Lower lobe of right lung (tissue), 2 donors: ENCODE measurements at regions not wholly inside any gene's neighbourhood (a gene's known extent, or its start where the extent isn't known, plus 50 kb on each side); places are given as distances from the start of the nearest gene placed in this dataset.
A peak's percentile ranks its signal among the peaks of the same experiment; 100 is the strongest.

Source experiments
- ATAC-seq, 2 donors: fragments of 200-7000 bp; cut with Tn5 transposase; one replicate each; pipeline ENCODE4 v1.9.1; 2020 to 2022; ENCODE audit warnings: mild to moderate bottlenecking in 2 of 2, moderate library complexity in 2 of 2
- DNase-seq: peaks from one replicate; pipeline ENCODE4 v3.0.0-alpha.2; 2020
- H3K27ac ChIP-seq: fragments of 200-600 bp; one replicate; pipeline ENCODE4 v1.8.0; 2022
- H3K27me3 ChIP-seq: fragments of 200-600 bp; one replicate; pipeline ENCODE4 v1.8.0; 2022; ENCODE audit warnings: low read depth
- H3K36me3 ChIP-seq: fragments of 200-600 bp; one replicate; pipeline ENCODE4 v1.8.0; 2022; ENCODE audit warnings: mild to moderate bottlenecking
- H3K4me1 ChIP-seq: fragments of 200-600 bp; one replicate; pipeline ENCODE4 v1.8.0; 2022
- H3K4me3 ChIP-seq: fragments of 200-600 bp; one replicate; pipeline ENCODE4 v1.8.0; 2022; ENCODE audit warnings: mild to moderate bottlenecking
- H3K9me3 ChIP-seq: fragments of 200-600 bp; one replicate; pipeline ENCODE4 v1.8.0; 2022
- intact Hi-C: fragments of 100-400 bp; cut with DNase I; formaldehyde crosslinking; loops from one replicate; pipeline ENCODE4 v1.11.0; 2022
- TF ChIP-seq, protein P1 (sequence below): fragments of 200-600 bp; IDR thresholded peaks from one replicate; pipeline ENCODE4 v1.8.0; 2022; ENCODE audit warnings: antibody characterized with exemption, mild to moderate bottlenecking
- donor health status: DM: no; HTN: yes; CAD: no; lungs with severe emphysema.

DNA sequence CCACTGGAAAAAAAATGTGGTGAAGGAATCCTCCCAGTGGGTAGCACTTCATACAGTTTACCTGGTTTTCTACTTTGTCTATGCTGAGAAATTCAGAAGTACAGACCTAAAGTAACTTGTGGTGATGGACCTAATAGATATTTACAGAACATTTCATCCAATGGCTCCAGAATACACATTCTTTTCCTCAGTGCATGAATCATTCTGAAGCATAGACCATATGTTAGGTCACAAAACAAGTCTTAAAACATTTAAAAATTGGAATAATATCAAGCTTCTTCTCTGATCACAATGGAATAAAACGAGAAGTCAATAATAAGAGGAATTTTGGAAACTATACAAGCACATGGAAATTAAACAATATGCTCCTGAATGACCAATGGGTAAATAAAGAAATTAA is 450.1 kb upstream of the INTU start:
- intact Hi-C loops = no loop called here
- TF ChIP-seq, protein P1, sequence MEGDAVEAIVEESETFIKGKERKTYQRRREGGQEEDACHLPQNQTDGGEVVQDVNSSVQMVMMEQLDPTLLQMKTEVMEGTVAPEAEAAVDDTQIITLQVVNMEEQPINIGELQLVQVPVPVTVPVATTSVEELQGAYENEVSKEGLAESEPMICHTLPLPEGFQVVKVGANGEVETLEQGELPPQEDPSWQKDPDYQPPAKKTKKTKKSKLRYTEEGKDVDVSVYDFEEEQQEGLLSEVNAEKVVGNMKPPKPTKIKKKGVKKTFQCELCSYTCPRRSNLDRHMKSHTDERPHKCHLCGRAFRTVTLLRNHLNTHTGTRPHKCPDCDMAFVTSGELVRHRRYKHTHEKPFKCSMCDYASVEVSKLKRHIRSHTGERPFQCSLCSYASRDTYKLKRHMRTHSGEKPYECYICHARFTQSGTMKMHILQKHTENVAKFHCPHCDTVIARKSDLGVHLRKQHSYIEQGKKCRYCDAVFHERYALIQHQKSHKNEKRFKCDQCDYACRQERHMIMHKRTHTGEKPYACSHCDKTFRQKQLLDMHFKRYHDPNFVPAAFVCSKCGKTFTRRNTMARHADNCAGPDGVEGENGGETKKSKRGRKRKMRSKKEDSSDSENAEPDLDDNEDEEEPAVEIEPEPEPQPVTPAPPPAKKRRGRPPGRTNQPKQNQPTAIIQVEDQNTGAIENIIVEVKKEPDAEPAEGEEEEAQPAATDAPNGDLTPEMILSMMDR = no peak
- H3K4me1 ChIP-seq = no peaks in the 10 kb centered on the region
- H3K9me3 ChIP-seq = no peaks in the 10 kb centered on the region
- DNase-seq = no peak
- no peak for ATAC-seq
- H3K36me3 ChIP-seq = no peaks in the 10 kb centered on the region
- H3K4me3 ChIP-seq = no peak overlapping the region
- no peak overlapping the region for H3K27ac ChIP-seq
- H3K27me3 ChIP-seq = no peaks in the 10 kb centered on the region

DNA sequence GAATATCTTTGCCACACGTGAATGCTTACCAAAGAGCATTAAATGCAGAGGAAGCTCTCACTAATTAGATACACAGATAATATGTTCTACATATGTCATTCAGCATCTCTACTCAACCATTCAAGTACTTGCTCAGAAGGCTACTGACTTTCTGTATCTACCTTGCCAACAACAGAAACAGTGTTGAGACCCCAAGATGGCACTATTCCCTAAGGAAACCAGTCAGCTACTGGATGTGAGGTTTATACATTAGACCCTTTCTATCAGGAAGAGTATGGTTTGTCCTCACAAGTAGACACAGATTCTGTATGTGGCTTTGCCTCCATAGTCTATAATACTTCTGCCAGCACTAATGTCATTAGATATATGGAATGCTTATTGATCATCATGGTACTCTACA is 443.9 kb upstream of the INTU start:
- TF ChIP-seq, protein P1 = no peak
- Histone ChIP-seq H3K27me3 (no peaks in the 10 kb centered on the region), H3K36me3 (no peaks in the 10 kb centered on the region), H3K4me1 (no peaks in the 10 kb centered on the region), H3K27ac (no peak overlapping the region), H3K9me3 (no peaks in the 10 kb centered on the region), H3K4me3 (no peak overlapping the region)
- DNase-seq (no peak), ATAC-seq (no peak)
- intact Hi-C loops = no loop called here

DNA sequence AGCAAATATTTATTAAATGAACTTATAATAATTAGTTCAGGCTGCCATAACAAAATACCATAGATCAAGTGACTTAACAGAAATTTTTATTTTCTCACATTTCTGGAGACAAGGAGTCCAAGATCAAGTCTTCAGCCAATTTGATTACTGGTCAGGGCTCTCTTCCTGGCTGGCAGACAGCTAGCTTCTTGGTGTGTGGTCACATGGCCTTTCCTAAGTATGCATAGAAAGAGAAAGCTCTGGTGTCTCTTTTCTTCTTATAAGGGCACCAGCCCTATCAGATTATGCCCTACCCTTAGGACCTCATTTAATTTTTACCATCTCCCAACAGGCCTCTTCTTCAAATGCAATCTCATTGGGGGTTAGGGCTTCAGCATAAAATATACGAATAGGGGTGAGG is 438.5 kb upstream of the INTU start:
- no peak for ATAC-seq
- no peak for DNase-seq

DNA sequence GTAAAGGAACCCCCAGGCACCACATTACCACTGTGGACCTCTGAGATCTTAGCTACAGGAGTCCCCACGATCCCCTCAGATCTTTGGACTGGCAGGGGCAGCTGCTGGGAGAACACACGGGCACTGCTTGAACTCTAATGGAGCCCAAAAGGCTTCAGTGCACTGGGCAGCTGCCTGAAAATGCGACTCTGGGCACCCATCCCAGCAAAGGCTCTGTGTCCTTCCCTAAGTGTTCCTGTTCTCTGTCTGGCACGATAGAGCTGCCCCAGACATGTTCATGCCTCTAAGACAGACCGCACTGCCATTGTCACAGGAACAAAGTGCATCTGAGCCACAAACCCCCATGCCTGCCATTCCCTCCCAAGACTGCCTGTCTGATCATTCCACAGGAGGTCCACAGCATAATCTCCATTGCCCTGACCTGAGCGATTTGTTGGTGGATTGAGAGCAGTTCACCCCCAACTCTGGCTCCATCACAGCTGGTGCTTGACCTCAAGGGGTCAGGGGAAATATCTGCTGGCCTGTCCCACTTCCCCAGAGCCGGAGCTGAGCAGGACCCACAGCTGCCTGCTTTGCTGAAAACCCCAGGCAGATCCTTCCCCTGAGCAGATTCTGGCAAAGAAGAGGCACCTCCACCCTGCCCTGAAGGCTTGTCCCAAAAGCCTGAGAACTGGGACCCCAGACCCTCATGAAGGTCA is 436.0 kb upstream of the INTU start:
- H3K9me3 ChIP-seq = no peaks in the 10 kb centered on the region
- ATAC-seq (peak; percentile 21 to 52), DNase-seq (no peak)
- no peak overlapping the region for H3K27ac ChIP-seq
- intact Hi-C loops = no loop called here
- no peak overlapping the region for H3K4me3 ChIP-seq
- H3K36me3 ChIP-seq = no peaks in the 10 kb centered on the region
- TF ChIP-seq, protein P1 = no peak
- no peaks in the 10 kb centered on the region for H3K4me1 ChIP-seq
- H3K27me3 ChIP-seq = no peaks in the 10 kb centered on the region

More for the DNA sequence above, 438.5 kb upstream of the INTU start:
- intact Hi-C loops = no loop called here
- no peaks in the 10 kb centered on the region for H3K27me3 ChIP-seq
- H3K36me3 ChIP-seq = no peaks in the 10 kb centered on the region
- H3K9me3 ChIP-seq = no peaks in the 10 kb centered on the region
- no peaks in the 10 kb centered on the region for H3K4me1 ChIP-seq
- no peak overlapping the region for H3K4me3 ChIP-seq
- H3K27ac ChIP-seq = no peak overlapping the region
- TF ChIP-seq, protein P1 = no peak

DNA sequence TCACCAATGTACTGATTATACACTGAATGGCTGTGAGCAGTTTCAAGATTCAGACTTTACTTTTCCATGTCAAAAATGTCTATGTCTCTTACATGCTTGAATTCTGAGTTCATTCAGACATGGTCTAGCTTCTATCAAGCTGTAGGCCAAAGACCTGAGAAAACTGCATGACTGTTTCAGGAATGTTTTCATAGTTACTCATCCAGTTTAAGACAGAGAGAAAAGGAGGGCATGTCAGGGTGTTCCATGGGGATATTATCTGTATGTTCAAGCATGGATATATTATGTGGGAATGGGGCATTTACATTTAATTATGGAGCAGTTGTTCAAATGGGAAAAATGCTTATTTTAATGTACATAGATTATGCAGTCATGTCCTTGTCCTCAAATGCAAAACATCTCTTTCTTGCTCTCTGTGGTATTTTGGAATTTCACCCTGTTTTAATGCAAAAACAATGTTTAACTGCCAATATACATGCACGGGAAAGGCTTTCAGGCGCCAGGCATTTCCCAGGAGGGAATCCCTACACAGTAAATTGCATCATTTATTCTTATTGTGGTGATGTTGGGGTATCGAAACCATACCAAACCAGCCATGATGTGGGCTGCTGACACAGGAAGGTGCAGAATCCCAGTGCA is 429.1 kb upstream of the INTU start:
- no peak for ATAC-seq

More for the DNA sequence above, 429.1 kb upstream of the INTU start:
- intact Hi-C loops = no loop called here
- Histone ChIP-seq H3K36me3 (no peaks in the 10 kb centered on the region), H3K4me1 (no peaks in the 10 kb centered on the region), H3K4me3 (no peak overlapping the region), H3K9me3 (no peaks in the 10 kb centered on the region), H3K27me3 (no peaks in the 10 kb centered on the region), H3K27ac (no peak overlapping the region)
- no peak for DNase-seq
- TF ChIP-seq, protein P1 = no peak
